ENCODE measurements at regions not wholly inside any gene's neighbourhood (a gene's known extent, or its start where the extent isn't known, plus 50 kb on each side); places are given as distances from the start of the nearest gene placed in this dataset.

GRCh38 chr17:72004611-72005331, 116.0 kb upstream of the SOX9 start:
- intact Hi-C loops (cut with micrococcal nuclease; ENCODE audit: unreplicated experiment), result no loop called here
- ChIA-PET POLR2A (ENCODE audit: low non-redundant PET) (no interaction called here), CTCF (no interaction called here)
- no peak overlapping the region for H3K27ac ChIP-seq (ENCODE audit: low read depth, low read length, poor library complexity, severe bottlenecking)
- no peaks in the 10 kb centered on the region for H3K9me3 ChIP-seq (ENCODE audit: low read depth, low read length, poor library complexity, severe bottlenecking)
- peaks cover 15% of the 10 kb centered on the region for H3K4me1 ChIP-seq (ENCODE audit: insufficient read depth, low read length, poor library complexity, severe bottlenecking)
- TF ChIP-seq CTCF (conservative IDR thresholded peaks at IDR 0.05; ENCODE audit: low read depth, low read length), result no peak
- no peak for TF ChIP-seq EZH2 (IDR thresholded peaks at IDR 0.05; ENCODE audit: borderline replicate concordance, low read depth, low read length, poor library complexity, severe bottlenecking)
- H3K36me3 ChIP-seq (ENCODE audit: insufficient read depth, low read length, poor library complexity, severe bottlenecking), result no peaks in the 10 kb centered on the region
- H3K4me3 ChIP-seq (ENCODE audit: low read depth, low read length, poor library complexity, severe bottlenecking), result no peak overlapping the region
- no TSS peak for BruUV-seq (replicated peaks)
- DNase-seq (ENCODE audit: low spot score), result no peak
- H3K27me3 ChIP-seq (replicated peaks; ENCODE audit: insufficient read depth, low read depth, low read length, poor library complexity), result no peaks in the 10 kb centered on the region

GRCh38 chr17:72005332-72006163, 115.3 kb upstream of the SOX9 start:
- Histone ChIP-seq H3K4me1 (ENCODE audit: insufficient read depth, low read length, poor library complexity, severe bottlenecking) (peaks cover 15% of the 10 kb centered on the region), H3K9me3 (ENCODE audit: low read depth, low read length, poor library complexity, severe bottlenecking) (no peaks in the 10 kb centered on the region), H3K27me3 (replicated peaks; ENCODE audit: insufficient read depth, low read depth, low read length, poor library complexity) (no peaks in the 10 kb centered on the region), H3K4me3 (ENCODE audit: low read depth, low read length, poor library complexity, severe bottlenecking) (no peak overlapping the region), H3K27ac (ENCODE audit: low read depth, low read length, poor library complexity, severe bottlenecking) (no peak overlapping the region), H3K36me3 (ENCODE audit: insufficient read depth, low read length, poor library complexity, severe bottlenecking) (no peaks in the 10 kb centered on the region)
- CTCF ChIA-PET, result no interaction called here
- POLR2A ChIA-PET (ENCODE audit: low non-redundant PET), result no interaction called here
- no peak for DNase-seq (ENCODE audit: low spot score)
- BruUV-seq (replicated peaks), result no TSS peak
- no peak for TF ChIP-seq CTCF (conservative IDR thresholded peaks at IDR 0.05; ENCODE audit: low read depth, low read length)
- TF ChIP-seq EZH2 (IDR thresholded peaks at IDR 0.05; ENCODE audit: borderline replicate concordance, low read depth, low read length, poor library complexity, severe bottlenecking), result no peak
- intact Hi-C loops (cut with micrococcal nuclease; ENCODE audit: unreplicated experiment), result no loop called here

- Histone ChIP-seq H3K4me1 (ENCODE audit: insufficient read depth, low read length, poor library complexity, severe bottlenecking) (peaks cover 15% of the 10 kb centered on the region), H3K36me3 (ENCODE audit: insufficient read depth, low read length, poor library complexity, severe bottlenecking) (no peaks in the 10 kb centered on the region), H3K27me3 (replicated peaks; ENCODE audit: insufficient read depth, low read depth, low read length, poor library complexity) (no peaks in the 10 kb centered on the region), H3K27ac (ENCODE audit: low read depth, low read length, poor library complexity, severe bottlenecking) (peak overlapping the region; percentile 67), H3K4me3 (ENCODE audit: low read depth, low read length, poor library complexity, severe bottlenecking) (peak overlapping the region; percentile 0), H3K9me3 (ENCODE audit: low read depth, low read length, poor library complexity, severe bottlenecking) (no peaks in the 10 kb centered on the region)
- no TSS peak for BruUV-seq (replicated peaks)
- ChIA-PET POLR2A (ENCODE audit: low non-redundant PET) (no interaction called here), CTCF (no interaction called here)
- peak; percentile 65 for DNase-seq (ENCODE audit: low spot score)
- no peak for TF ChIP-seq CTCF (conservative IDR thresholded peaks at IDR 0.05; ENCODE audit: low read depth, low read length)
- TF ChIP-seq EZH2 (IDR thresholded peaks at IDR 0.05; ENCODE audit: borderline replicate concordance, low read depth, low read length, poor library complexity, severe bottlenecking), result no peak
- intact Hi-C loops (cut with micrococcal nuclease; ENCODE audit: unreplicated experiment), result no loop called here
These were observed 112.5 kb upstream of the SOX9 start for GRCh38 chr17:72008236-72008876.
